HEK293 (cell line): ENCODE measurements at regions not wholly inside any gene's neighbourhood (a gene's known extent, or its start where the extent isn't known, plus 50 kb on each side); places are given as distances from the start of the nearest gene placed in this dataset.

Experiments
- CTCF ChIA-PET: fragments of 350-600 bp; formaldehyde crosslinking; extraction: SDS; loops from one replicate; lab custom pipeline; 2021; ENCODE audit warnings: antibody characterized with exemption; lab: Yijun Ruan, JAX
- POLR2A ChIA-PET: fragments of 300-600 bp; formaldehyde crosslinking; extraction: SDS; loops from one replicate; lab custom pipeline; 2020; ENCODE audit warnings: antibody characterized with exemption, inconsistent platforms; lab: Yijun Ruan, JAX
- H3K27ac ChIP-seq: fragments of 200-500 bp; sonication (Bioruptor generic); 2 replicates; pipeline ENCODE4 v1.5.1; 2014; ENCODE audit warnings: low read depth, low read length, control low read depth, inconsistent platforms; ENCODE audit errors: extremely low read depth
- H3K36me3 ChIP-seq, 2 experiments: fragments of 200-500 bp in 1 of 2; sonication (Bioruptor generic) in 1 of 2; 1 replicate in 1 of 2; 2 replicates in 1 of 2; pipeline ENCODE4 v1.5.1; 2014 to 2017; ENCODE audit warnings: inconsistent platforms in 2 of 2, low read length in 2 of 2; ENCODE audit not compliant: control insufficient read depth in 2 of 2, insufficient read depth in 1 of 2
- H3K4me1 ChIP-seq: fragments of 200-500 bp; sonication (Bioruptor generic); 2 replicates; pipeline ENCODE4 v1.5.1; 2014; ENCODE audit warnings: mild to moderate bottlenecking, low read length, inconsistent platforms; ENCODE audit not compliant: control insufficient read depth, insufficient read depth
- H3K4me3 ChIP-seq: 2 replicates; pipeline ENCODE4 v1.5.1; 2011; ENCODE audit warnings: low read depth, mild to moderate bottlenecking, control low read depth, low read length, moderate library complexity
- H3K9me3 ChIP-seq: fragments of 200-500 bp; sonication (Bioruptor generic); 2 replicates; pipeline ENCODE4 v1.5.1; 2014; ENCODE audit warnings: low read depth, low read length, inconsistent platforms; ENCODE audit not compliant: control insufficient read depth, insufficient read depth
- MZF1 ChIP-seq: fragments of 450-650 bp; formaldehyde crosslinking; IDR thresholded peaks from 2 replicates; pipeline ENCODE4 v1.5.1; 2017; ENCODE audit warnings: missing biosample characterization, missing genetic modification characterization, borderline replicate concordance
- SALL2 ChIP-seq: fragments of 450-650 bp; formaldehyde crosslinking; IDR thresholded peaks from 2 replicates; pipeline ENCODE4 v1.5.0; 2017; ENCODE audit warnings: missing biosample characterization, mild to moderate bottlenecking, missing genetic modification characterization, borderline replicate concordance
- SP2 ChIP-seq: fragments of 450-650 bp; formaldehyde crosslinking; IDR thresholded peaks from 2 replicates; pipeline ENCODE4 v1.5.1; 2016; ENCODE audit warnings: missing biosample characterization, missing genetic modification characterization
- ZBTB48 ChIP-seq: fragments of 450-650 bp; formaldehyde crosslinking; IDR thresholded peaks from 2 replicates; pipeline ENCODE4 v1.5.1; 2016; ENCODE audit warnings: missing biosample characterization, missing genetic modification characterization
- ZBTB7A ChIP-seq: fragments of 450-650 bp; formaldehyde crosslinking; IDR thresholded peaks from 2 replicates; pipeline ENCODE4 v1.5.1; 2016; ENCODE audit warnings: low read depth, missing biosample characterization, missing genetic modification characterization
- ZNF140 ChIP-seq: fragments of 450-650 bp; formaldehyde crosslinking; IDR thresholded peaks from 2 replicates; pipeline ENCODE4 v1.5.1; 2016; ENCODE audit warnings: missing biosample characterization, missing genetic modification characterization
- ZNF211 ChIP-seq: fragments of 450-650 bp; formaldehyde crosslinking; IDR thresholded peaks from 2 replicates; pipeline ENCODE4 v1.5.1; 2016; ENCODE audit warnings: low read depth, missing biosample characterization, missing genetic modification characterization
- ZNF23 ChIP-seq: fragments of 450-650 bp; formaldehyde crosslinking; IDR thresholded peaks from 2 replicates; pipeline ENCODE4 v1.5.1; 2016; ENCODE audit warnings: missing biosample characterization, missing genetic modification characterization, borderline replicate concordance
- ZNF473 ChIP-seq: fragments of 450-650 bp; formaldehyde crosslinking; IDR thresholded peaks from 2 replicates; pipeline ENCODE4 v1.5.1; 2017; ENCODE audit warnings: missing biosample characterization, missing genetic modification characterization
- ZNF510 ChIP-seq: fragments of 450-650 bp; formaldehyde crosslinking; IDR thresholded peaks from 2 replicates; pipeline ENCODE4 v1.5.1; 2018; ENCODE audit warnings: mild to moderate bottlenecking, missing genetic modification characterization, missing biosample characterization; ENCODE audit not compliant: insufficient replicate concordance
- ZNF571 ChIP-seq: fragments of 450-650 bp; formaldehyde crosslinking; IDR thresholded peaks from 2 replicates; pipeline ENCODE4 v1.5.0; 2017; ENCODE audit warnings: missing biosample characterization, missing genetic modification characterization
- ZNF610 ChIP-seq: fragments of 450-650 bp; formaldehyde crosslinking; IDR thresholded peaks from 2 replicates; pipeline ENCODE4 v1.5.1; 2016; ENCODE audit warnings: missing biosample characterization, missing genetic modification characterization, borderline replicate concordance
- ZNF777 ChIP-seq: fragments of 450-650 bp; formaldehyde crosslinking; IDR thresholded peaks from 2 replicates; pipeline ENCODE4 v1.5.1; 2017; ENCODE audit warnings: missing biosample characterization, missing genetic modification characterization, borderline replicate concordance
- ZSCAN23 ChIP-seq: fragments of 450-650 bp; formaldehyde crosslinking; IDR thresholded peaks from 2 replicates; pipeline ENCODE4 v1.5.1; 2016; ENCODE audit warnings: missing biosample characterization, missing genetic modification characterization
- TF ChIP-seq, protein P1 (sequence below): fragments of 450-650 bp; formaldehyde crosslinking; IDR thresholded peaks from 2 replicates; pipeline ENCODE4 v1.5.1; 2017; ENCODE audit warnings: missing biosample characterization, missing genetic modification characterization
- TF ChIP-seq, protein P2 (sequence below): fragments of 450-650 bp; formaldehyde crosslinking; IDR thresholded peaks from 2 replicates; pipeline ENCODE4 v1.5.1; 2016; ENCODE audit warnings: missing biosample characterization, missing genetic modification characterization
- TF ChIP-seq, protein P3 (sequence below): fragments of 450-650 bp; formaldehyde crosslinking; conservative IDR thresholded peaks from 2 replicates; pipeline ENCODE4 v1.5.1; 2016; ENCODE audit warnings: low read depth, missing biosample characterization, missing genetic modification characterization
- TF ChIP-seq, protein P4 (sequence below): fragments of 450-650 bp; IDR thresholded peaks from 2 replicates; pipeline ENCODE4 v1.5.1; 2018; ENCODE audit warnings: missing biosample characterization, mild to moderate bottlenecking, missing genetic modification characterization
- TF ChIP-seq, protein P5 (sequence below): fragments of 450-650 bp; formaldehyde crosslinking; IDR thresholded peaks from 2 replicates; pipeline ENCODE4 v1.5.1; 2017; ENCODE audit warnings: missing biosample characterization, missing genetic modification characterization

DNA sequence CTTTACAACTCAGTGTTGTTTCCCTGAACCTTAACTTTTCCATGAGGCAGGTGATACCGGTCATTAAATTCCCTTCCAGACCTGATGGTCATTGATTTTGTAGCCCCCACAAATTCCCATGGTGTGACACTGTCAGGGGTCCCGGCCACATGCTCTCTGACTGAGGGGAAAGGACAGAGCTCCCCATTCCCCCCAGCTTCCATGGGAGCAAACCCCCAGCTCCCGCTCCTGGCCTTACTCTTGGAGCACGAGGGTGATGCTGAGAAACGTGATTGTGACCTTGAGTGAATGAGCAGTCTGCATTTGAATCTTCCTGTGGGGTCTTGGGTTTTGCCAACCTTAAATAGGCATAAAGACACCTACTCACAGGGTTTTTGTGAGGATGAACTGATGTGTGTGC, 366.8 kb downstream of the RPS6KC1 start (continued):
- TF ChIP-seq ZSCAN23 (no peak), ZBTB7A (tag by site-specific recombination) (no peak), ZNF510 (tag by site-specific recombination) (no peak), ZBTB48 (tag by site-specific recombination) (no peak)
- TF ChIP-seq, protein P1, sequence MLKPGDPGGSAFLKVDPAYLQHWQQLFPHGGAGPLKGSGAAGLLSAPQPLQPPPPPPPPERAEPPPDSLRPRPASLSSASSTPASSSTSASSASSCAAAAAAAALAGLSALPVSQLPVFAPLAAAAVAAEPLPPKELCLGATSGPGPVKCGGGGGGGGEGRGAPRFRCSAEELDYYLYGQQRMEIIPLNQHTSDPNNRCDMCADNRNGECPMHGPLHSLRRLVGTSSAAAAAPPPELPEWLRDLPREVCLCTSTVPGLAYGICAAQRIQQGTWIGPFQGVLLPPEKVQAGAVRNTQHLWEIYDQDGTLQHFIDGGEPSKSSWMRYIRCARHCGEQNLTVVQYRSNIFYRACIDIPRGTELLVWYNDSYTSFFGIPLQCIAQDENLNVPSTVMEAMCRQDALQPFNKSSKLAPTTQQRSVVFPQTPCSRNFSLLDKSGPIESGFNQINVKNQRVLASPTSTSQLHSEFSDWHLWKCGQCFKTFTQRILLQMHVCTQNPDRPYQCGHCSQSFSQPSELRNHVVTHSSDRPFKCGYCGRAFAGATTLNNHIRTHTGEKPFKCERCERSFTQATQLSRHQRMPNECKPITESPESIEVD (tag by site-specific recombination): no peak

DNA sequence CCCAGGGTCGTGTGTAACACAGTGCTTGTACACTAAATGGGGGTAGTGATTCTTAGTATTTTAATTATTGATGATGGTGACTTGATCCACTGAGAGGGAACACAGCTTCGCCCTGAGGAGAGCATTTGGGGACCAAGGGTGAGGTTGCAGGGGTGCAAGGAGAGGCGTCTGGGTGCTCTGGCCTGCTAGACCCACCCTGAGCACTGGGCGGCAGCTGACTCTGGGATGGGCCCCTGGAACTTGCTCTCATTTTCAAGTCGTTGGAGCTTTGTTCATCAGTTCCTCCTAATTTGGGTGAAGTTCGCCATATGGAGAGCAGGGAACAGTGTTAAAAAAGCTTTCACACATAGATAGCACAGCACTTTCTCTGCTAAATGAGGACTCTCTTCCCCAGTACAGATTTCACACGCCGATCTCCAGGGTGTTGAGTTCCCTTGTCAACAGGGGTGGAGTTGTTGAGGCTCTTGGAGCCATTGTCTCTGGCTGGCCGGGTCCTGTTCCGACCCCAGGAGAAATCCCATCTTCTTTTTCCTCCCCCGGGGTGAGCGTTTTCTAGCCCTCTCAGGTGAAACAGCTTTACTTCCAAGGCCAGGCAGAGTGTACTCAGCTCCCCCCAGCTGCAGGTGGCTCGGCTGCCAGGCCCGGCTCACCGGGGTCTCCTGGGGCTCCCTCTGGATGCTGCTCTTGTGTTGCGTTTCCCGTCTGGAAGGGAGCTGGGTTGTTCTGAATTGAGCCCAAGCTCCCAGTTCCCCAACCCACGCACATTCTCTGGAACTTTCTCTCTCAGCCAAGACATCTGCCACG, 367.4 kb downstream of the RPS6KC1 start:
- POLR2A ChIA-PET: no interaction called here
- TF ChIP-seq ZNF473 (tag by site-specific recombination) (no peak), ZNF571 (no peak), ZNF610 (no peak), MZF1 (tag by site-specific recombination) (no peak), SP2 (no peak), ZNF777 (tag by site-specific recombination) (no peak), ZNF140 (tag by site-specific recombination) (no peak), ZNF23 (tag by site-specific recombination) (no peak), ZNF211 (tag by site-specific recombination) (no peak), SALL2 (tag by site-specific recombination) (no peak)
- TF ChIP-seq, protein P2, sequence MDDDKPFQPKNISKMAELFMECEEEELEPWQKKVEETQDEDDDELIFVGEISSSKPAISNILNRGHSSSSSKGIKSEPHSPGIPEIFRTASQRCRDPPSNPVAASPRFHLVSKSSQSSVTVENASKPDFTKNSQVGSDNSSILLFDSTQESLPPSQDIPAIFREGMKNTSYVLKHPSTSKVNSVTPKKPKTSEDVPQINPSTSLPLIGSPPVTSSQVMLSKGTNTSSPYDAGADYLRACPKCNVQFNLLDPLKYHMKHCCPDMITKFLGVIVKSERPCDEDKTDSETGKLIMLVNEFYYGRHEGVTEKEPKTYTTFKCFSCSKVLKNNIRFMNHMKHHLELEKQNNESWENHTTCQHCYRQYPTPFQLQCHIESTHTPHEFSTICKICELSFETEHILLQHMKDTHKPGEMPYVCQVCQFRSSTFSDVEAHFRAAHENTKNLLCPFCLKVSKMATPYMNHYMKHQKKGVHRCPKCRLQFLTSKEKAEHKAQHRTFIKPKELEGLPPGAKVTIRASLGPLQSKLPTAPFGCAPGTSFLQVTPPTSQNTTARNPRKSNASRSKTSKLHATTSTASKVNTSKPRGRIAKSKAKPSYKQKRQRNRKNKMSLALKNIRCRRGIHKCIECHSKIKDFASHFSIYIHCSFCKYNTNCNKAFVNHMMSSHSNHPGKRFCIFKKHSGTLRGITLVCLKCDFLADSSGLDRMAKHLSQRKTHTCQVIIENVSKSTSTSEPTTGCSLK: no peak
- TF ChIP-seq, protein P3, sequence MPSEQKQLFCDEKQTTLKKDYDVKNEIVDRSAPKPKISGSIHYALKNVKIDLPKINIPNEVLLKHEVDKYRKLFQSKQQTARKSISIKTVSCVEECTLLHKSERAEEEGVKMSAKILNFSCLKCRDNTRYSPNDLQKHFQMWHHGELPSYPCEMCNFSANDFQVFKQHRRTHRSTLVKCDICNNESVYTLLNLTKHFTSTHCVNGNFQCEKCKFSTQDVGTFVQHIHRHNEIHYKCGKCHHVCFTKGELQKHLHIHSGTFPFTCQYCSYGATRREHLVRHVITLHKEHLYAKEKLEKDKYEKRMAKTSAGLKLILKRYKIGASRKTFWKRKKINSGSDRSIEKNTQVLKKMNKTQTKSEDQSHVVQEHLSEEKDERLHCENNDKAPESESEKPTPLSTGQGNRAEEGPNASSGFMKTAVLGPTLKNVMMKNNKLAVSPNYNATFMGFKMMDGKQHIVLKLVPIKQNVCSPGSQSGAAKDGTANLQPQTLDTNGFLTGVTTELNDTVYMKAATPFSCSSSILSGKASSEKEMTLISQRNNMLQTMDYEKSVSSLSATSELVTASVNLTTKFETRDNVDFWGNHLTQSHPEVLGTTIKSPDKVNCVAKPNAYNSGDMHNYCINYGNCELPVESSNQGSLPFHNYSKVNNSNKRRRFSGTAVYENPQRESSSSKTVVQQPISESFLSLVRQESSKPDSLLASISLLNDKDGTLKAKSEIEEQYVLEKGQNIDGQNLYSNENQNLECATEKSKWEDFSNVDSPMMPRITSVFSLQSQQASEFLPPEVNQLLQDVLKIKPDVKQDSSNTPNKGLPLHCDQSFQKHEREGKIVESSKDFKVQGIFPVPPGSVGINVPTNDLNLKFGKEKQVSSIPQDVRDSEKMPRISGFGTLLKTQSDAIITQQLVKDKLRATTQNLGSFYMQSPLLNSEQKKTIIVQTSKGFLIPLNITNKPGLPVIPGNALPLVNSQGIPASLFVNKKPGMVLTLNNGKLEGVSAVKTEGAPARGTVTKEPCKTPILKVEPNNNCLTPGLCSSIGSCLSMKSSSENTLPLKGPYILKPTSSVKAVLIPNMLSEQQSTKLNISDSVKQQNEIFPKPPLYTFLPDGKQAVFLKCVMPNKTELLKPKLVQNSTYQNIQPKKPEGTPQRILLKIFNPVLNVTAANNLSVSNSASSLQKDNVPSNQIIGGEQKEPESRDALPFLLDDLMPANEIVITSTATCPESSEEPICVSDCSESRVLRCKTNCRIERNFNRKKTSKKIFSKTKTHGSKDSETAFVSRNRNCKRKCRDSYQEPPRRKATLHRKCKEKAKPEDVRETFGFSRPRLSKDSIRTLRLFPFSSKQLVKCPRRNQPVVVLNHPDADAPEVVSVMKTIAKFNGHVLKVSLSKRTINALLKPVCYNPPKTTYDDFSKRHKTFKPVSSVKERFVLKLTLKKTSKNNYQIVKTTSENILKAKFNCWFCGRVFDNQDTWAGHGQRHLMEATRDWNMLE (tag by site-specific recombination): no peak
- TF ChIP-seq, protein P4, sequence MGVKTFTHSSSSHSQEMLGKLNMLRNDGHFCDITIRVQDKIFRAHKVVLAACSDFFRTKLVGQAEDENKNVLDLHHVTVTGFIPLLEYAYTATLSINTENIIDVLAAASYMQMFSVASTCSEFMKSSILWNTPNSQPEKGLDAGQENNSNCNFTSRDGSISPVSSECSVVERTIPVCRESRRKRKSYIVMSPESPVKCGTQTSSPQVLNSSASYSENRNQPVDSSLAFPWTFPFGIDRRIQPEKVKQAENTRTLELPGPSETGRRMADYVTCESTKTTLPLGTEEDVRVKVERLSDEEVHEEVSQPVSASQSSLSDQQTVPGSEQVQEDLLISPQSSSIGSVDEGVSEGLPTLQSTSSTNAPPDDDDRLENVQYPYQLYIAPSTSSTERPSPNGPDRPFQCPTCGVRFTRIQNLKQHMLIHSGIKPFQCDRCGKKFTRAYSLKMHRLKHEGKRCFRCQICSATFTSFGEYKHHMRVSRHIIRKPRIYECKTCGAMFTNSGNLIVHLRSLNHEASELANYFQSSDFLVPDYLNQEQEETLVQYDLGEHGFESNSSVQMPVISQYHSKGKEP (tag by site-specific recombination): no peak
- TF ChIP-seq, protein P5, sequence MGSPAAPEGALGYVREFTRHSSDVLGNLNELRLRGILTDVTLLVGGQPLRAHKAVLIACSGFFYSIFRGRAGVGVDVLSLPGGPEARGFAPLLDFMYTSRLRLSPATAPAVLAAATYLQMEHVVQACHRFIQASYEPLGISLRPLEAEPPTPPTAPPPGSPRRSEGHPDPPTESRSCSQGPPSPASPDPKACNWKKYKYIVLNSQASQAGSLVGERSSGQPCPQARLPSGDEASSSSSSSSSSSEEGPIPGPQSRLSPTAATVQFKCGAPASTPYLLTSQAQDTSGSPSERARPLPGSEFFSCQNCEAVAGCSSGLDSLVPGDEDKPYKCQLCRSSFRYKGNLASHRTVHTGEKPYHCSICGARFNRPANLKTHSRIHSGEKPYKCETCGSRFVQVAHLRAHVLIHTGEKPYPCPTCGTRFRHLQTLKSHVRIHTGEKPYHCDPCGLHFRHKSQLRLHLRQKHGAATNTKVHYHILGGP (tag by site-specific recombination): no peak
- no peaks in the 10 kb centered on the region for H3K9me3 ChIP-seq
- CTCF ChIA-PET: no interaction called here
- H3K4me3 ChIP-seq: no peak overlapping the region
- H3K27ac ChIP-seq: no peak overlapping the region
- no peaks in the 10 kb centered on the region for H3K4me1 ChIP-seq
- H3K36me3 ChIP-seq: no peaks in the 10 kb centered on the region
